ENCODE measurements at regions not wholly inside any gene's neighbourhood (a gene's known extent, or its start where the extent isn't known, plus 50 kb on each side); places are given as distances from the start of the nearest gene placed in this dataset.

- TF ChIP-seq CTCF (IDR thresholded peaks at IDR 0.05) (no peak), ZFX (IDR thresholded peaks at IDR 0.05; ENCODE audit: borderline replicate concordance) (no peak)
These were observed 551.2 kb upstream of the PABPC5 start for GRCh38 chrX:90883479-90883878.
